Common myeloid progenitor, CD34-positive (primary cell): ENCODE measurements at regions not wholly inside any gene's neighbourhood (a gene's known extent, or its start where the extent isn't known, plus 50 kb on each side); places are given as distances from the start of the nearest gene placed in this dataset.
"Not testable (repeated sequence)": the region's sequence is repeated elsewhere in the genome, so short reads cannot be mapped to it uniquely, and the experiment has no call there.

Source experiments
- CTCF ChIA-PET: fragments of 350-600 bp; sonication (Branson Sonifier 250); formaldehyde crosslinking; loops from one replicate; lab custom pipeline; 2021; ENCODE audit warnings: antibody characterized with exemption; lab: Charles Lee
- POLR2A ChIA-PET: fragments of 350-600 bp; sonication (Branson Sonifier 250); formaldehyde crosslinking; loops from one replicate; lab custom pipeline; 2021; ENCODE audit warnings: antibody characterized with exemption; lab: Charles Lee
- DNase-seq, 3 donors: peaks; one replicate each; pipeline versions ENCODE4 v3.0.0 to v3.0.0-alpha.2; 2013
- H3K27ac ChIP-seq, 2 experiments: 1 replicate in 1 of 2; 2 replicates in 1 of 2; pipeline ENCODE4 v1.7.0; 2013; ENCODE audit warnings: inconsistent platforms in 2 of 2, low read length in 2 of 2, mild to moderate bottlenecking in 2 of 2, low read depth in 1 of 2, moderate library complexity in 1 of 2; ENCODE audit not compliant: severe bottlenecking in 2 of 2, insufficient read depth in 1 of 2, poor library complexity in 1 of 2
- H3K27me3 ChIP-seq, 5 experiments: replicated peaks in 2 of 5; 1 replicate in 3 of 5; 2 replicates in 2 of 5; pipeline versions ENCODE4 v1.6.1 to v1.7.0; 2013; ENCODE audit warnings: low read length in 4 of 5, mild to moderate bottlenecking in 2 of 5, moderate library complexity in 2 of 5, inconsistent platforms in 1 of 5; ENCODE audit not compliant: insufficient read depth in 5 of 5, control insufficient read depth in 4 of 5
- H3K36me3 ChIP-seq, 4 experiments: 1 replicate in 2 of 4; 2 replicates in 2 of 4; pipeline versions ENCODE4 v1.6.1 to v1.7.0; 2013; ENCODE audit warnings: low read length in 3 of 4, control low read depth in 1 of 4, mild to moderate bottlenecking in 1 of 4; ENCODE audit not compliant: control insufficient read depth in 4 of 4, insufficient read depth in 4 of 4
- H3K4me1 ChIP-seq, 4 experiments: 1 replicate in 3 of 4; 2 replicates in 1 of 4; pipeline versions ENCODE4 v1.6.1 to v1.7.1; 2013; ENCODE audit warnings: low read length in 3 of 4, mild to moderate bottlenecking in 3 of 4, control low read depth in 1 of 4, inconsistent platforms in 1 of 4, moderate library complexity in 1 of 4; ENCODE audit not compliant: control insufficient read depth in 4 of 4, insufficient read depth in 4 of 4; ENCODE audit errors: control extremely low read depth in 1 of 4
- H3K4me3 ChIP-seq, 7 experiments: 1 replicate in 4 of 7; 2 replicates in 3 of 7; pipeline versions ENCODE4 v1.5.1 to v1.7.0; 2013; ENCODE audit warnings: mild to moderate bottlenecking in 7 of 7, low read length in 6 of 7, moderate library complexity in 6 of 7, inconsistent platforms in 2 of 7, low read depth in 2 of 7, control low read depth in 1 of 7; ENCODE audit not compliant: insufficient read depth in 4 of 7, control insufficient read depth in 1 of 7; ENCODE audit errors: extremely low read depth in 1 of 7
- H3K9me3 ChIP-seq, 5 experiments: 1 replicate in 4 of 5; 2 replicates in 1 of 5; pipeline versions ENCODE4 v1.6.1 to v1.7.1; 2013; ENCODE audit warnings: low read length in 4 of 5, mild to moderate bottlenecking in 2 of 5, inconsistent platforms in 1 of 5, low read depth in 1 of 5, moderate library complexity in 1 of 5; ENCODE audit not compliant: control insufficient read depth in 4 of 5, insufficient read depth in 2 of 5; ENCODE audit errors: control extremely low read depth in 1 of 5
- WGBS: methylation state at CpG from one replicate; pipeline ENCODE4 v1.1.5; 2013; ENCODE audit not compliant: insufficient coverage; 5-methylcytosine and 5-hydroxymethylcytosine counted together

DNA sequence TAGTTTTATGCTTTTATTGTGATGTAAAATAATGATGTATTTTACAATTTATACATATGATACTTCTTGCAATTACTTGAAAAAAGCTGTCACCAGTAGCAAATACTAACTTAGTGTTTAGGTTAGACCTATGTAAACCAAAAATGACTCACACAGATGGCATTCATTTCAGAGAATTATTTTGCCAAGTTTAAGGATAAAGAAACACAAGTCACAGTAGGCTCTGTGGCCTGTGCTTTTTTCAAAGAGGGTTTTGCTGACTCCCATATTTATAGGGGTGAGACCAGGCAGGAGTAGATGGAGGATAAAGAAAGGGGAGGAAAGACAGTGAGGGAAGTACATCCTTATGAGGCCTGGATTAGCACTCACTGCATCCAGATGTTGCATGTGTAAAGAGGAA lies 356.6 kb upstream of the NPAP1 start:
- Histone ChIP-seq H3K9me3 (no peaks in the 10 kb centered on the region), H3K4me3 (no peak overlapping the region), H3K36me3 (no peaks in the 10 kb centered on the region), H3K4me1 (no peaks in the 10 kb centered on the region), H3K27me3 (no peaks in the 10 kb centered on the region), H3K27ac (no peak overlapping the region)
- CTCF ChIA-PET, result no interaction called here
- DNase-seq, result no peak
- POLR2A ChIA-PET, result no interaction called here

DNA sequence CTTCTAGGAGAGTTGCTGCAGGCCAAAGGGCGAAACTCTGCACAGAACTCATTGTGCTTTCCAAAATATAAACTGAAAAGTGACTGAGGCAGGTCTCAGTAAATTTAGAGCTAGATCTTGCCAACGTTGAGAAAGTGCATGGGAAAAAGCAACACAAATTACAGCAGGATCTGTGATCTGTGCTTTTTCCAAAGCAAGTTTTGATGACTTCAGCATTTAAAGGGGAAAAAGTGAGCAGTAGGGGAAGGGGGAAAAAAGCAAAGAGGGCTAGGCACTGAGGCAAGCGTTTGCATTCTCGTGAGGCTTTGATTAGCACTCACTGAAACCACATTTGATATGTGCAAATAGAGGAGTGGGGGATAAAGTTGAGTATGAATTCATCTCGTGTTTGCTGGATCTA lies 351.5 kb upstream of the NPAP1 start:
- WGBS, result 77% methylated on average over 3 of the region's 5 CpGs
- CTCF ChIA-PET, DNase-seq, H3K27ac ChIP-seq, POLR2A ChIA-PET, H3K27me3 ChIP-seq, H3K4me1 ChIP-seq, H3K36me3 ChIP-seq, H3K9me3 ChIP-seq, H3K4me3 ChIP-seq: not testable (repeated sequence)

DNA sequence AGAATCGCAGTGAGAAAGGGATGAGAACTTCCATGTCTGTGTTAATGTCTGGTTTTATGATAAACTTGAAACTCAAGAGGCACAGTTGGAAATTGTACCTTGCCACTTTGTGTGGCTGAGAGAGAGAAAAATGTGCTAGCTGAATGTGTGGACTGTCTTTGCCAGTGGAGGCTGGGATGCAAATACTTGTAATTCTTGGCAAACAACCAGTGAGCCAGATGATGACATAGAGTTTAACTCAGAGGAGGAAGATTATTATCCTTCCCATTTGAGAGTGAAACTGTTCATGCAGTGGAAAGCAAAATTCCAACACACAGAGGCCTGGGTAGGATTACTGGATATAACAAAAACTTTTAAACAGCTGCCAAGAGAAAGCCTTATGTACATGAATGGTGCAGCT lies 349.1 kb upstream of the NPAP1 start:
- DNase-seq, H3K27me3 ChIP-seq, H3K9me3 ChIP-seq, H3K4me3 ChIP-seq, CTCF ChIA-PET, H3K36me3 ChIP-seq, H3K4me1 ChIP-seq, POLR2A ChIA-PET, H3K27ac ChIP-seq: not testable (repeated sequence)
- whole genome bisulfite sequencing, result 100% methylated on average over 1 of the region's 1 CpG

DNA sequence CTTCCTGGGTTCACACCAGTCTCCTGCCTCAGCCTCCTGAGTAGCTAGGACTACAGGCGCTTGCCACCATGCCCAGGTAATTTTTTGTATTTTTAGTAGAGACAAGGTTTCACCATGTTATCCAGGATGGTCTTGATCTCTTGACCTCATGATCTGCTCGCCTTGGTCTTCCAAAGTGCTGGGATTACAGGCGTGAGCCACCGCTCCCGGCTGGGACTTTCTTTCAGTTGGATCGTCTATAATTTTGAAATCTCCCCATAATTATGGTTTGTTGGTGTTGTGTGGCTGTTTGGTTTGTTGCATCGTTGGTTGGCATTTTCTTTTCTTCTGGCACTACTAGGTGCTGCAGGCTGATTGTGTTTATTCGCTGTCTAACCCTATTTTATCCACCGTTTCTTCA lies 343.6 kb upstream of the NPAP1 start:
- 95% methylated on average over 6 of the region's 9 CpGs for WGBS
- CTCF ChIA-PET, H3K9me3 ChIP-seq, POLR2A ChIA-PET, H3K4me3 ChIP-seq, H3K27me3 ChIP-seq, H3K36me3 ChIP-seq, H3K4me1 ChIP-seq, H3K27ac ChIP-seq, DNase-seq: not testable (repeated sequence)

DNA sequence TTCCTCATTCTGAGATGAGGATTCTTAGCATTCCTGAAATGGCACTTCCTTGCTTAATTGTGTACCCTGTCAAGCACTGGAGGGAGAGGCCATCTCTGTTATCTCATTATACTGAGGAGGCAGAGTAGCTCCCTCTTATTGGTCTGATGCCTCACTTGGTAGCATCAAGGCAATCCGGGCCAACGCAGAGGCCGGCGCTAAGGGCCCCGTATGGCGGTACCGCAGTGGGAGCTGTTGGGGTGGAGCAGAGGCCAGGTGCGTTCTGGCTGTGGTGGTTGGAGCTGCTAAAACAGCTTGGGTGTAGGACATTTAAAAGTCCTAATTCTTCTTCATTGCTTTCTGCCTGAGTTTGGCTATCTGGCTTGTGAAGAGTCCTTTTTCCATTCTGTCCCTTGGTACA lies 333.7 kb upstream of the NPAP1 start:
- H3K27ac ChIP-seq, H3K4me1 ChIP-seq, DNase-seq, H3K4me3 ChIP-seq, CTCF ChIA-PET, H3K36me3 ChIP-seq, H3K27me3 ChIP-seq, POLR2A ChIA-PET, H3K9me3 ChIP-seq: not testable (repeated sequence)
- WGBS, result no CpG with 5 or more reads among the region's 8 CpGs

DNA sequence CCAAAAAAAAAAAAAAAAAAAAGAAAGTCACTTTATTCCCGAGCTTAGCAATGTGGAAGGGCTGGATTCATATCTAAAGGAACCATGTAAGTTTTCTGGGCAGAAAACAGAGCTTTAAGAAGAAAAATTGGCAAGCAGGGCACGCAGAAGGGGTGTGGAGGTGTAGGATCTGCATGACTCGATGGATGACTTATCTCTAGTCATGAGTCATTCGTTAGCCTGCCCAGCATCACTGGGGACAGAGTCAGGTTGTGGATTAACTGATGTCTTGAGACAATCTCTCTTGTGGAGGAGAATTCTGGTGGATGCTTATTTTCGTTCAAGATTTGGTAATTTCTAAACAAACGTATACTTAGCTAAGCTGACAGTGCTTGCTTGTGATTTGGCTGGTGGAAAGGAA lies 322.8 kb upstream of the NPAP1 start:
- POLR2A ChIA-PET, H3K4me3 ChIP-seq, H3K36me3 ChIP-seq, H3K27ac ChIP-seq, CTCF ChIA-PET, H3K27me3 ChIP-seq, H3K9me3 ChIP-seq, DNase-seq, H3K4me1 ChIP-seq: not testable (repeated sequence)
- WGBS, result 90% methylated on average over 4 of the region's 6 CpGs

DNA sequence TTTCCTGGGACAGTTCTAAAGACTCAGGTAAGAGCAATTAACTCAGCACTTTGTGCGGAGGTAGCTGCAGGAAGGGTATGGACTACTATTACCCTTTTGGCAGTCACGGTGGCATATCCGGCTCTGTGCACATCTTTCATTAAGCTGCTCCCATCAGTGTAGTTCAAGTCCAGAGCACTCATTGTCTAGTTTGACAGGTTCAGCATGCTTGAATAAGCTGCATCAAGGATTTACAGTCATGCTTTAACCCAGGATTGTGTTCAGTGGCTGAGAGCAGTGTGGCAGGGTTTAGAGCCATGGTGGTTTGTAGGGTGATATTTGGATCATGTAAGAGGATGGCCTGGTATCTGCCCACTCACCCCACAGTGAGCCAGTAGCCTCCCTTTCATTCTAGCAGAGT lies 294.5 kb upstream of the NPAP1 start:
- H3K36me3 ChIP-seq, H3K4me1 ChIP-seq, H3K4me3 ChIP-seq, H3K27me3 ChIP-seq, H3K27ac ChIP-seq, H3K9me3 ChIP-seq, DNase-seq, CTCF ChIA-PET, POLR2A ChIA-PET: not testable (repeated sequence)
- no CpG with 5 or more reads among the region's 3 CpGs for WGBS

DNA sequence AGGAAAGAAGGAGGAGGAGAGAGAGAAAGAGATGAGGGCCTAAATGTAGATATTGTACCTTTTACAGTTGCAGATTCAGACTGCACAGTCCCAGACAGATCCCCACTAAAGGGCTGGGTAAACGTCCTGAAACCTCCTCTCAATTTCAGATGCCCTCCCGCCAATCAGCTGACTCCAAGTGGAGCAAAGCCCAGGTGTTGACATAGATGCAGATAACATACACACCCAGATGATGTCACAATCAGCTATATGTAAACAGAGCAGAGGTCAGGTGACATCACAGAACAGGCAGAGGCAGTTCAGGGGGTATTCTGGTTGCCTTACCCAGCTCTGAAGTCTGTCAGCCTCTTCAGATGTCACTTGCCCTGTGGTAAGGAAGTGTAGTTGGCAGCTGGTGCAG lies 290.3 kb upstream of the NPAP1 start:
- H3K9me3 ChIP-seq, H3K4me3 ChIP-seq, POLR2A ChIA-PET, H3K4me1 ChIP-seq, DNase-seq, H3K27ac ChIP-seq, H3K27me3 ChIP-seq, CTCF ChIA-PET, H3K36me3 ChIP-seq: not testable (repeated sequence)
- WGBS, result 69% methylated on average over 2 of the region's 2 CpGs
